Panc1 (cell line): ENCODE measurements at regions not wholly inside any gene's neighbourhood (a gene's known extent, or its start where the extent isn't known, plus 50 kb on each side); places are given as distances from the start of the nearest gene placed in this dataset.

Source experiments
- ATAC-seq: fragments of 200-7000 bp; cut with Tn5 transposase; 2 replicates; pipeline ENCODE4 v1.9.1; 2020; ENCODE audit warnings: mild to moderate bottlenecking, moderate library complexity
- BruUV-seq: library from RNA; stranded (reverse); fragments of 400-500 nt; replicated peaks from 2 replicates; lab custom pipeline; 2021; lab: Mats Ljungman, UMichigan
- CTCF ChIA-PET: fragments of 300-600 bp; sonication (Branson Sonifier 250); formaldehyde crosslinking; loops from one replicate; lab custom pipeline; 2022; ENCODE audit warnings: antibody characterized with exemption; lab: Charles Lee
- POLR2A ChIA-PET: fragments of 300-600 bp; sonication (Branson Sonifier 250); formaldehyde crosslinking; loops from one replicate; lab custom pipeline; 2022; ENCODE audit warnings: antibody characterized with exemption; lab: Charles Lee
- DNase-seq: peaks from one replicate; pipeline ENCODE4 v3.0.0-alpha.2; 2010; ENCODE audit warnings: low read depth, low spot score
- H3K27ac ChIP-seq: 2 replicates; pipeline ENCODE4 v1.5.1; 2011; ENCODE audit warnings: mild to moderate bottlenecking, low read length, inconsistent platforms
- H3K27me3 ChIP-seq: fragments of 200-500 bp; sonication (Bioruptor generic); 2 replicates; pipeline ENCODE4 v1.6.0; 2014; ENCODE audit warnings: low read length, inconsistent platforms; ENCODE audit not compliant: control insufficient read depth, insufficient read depth
- H3K36me3 ChIP-seq: fragments of 200-500 bp; sonication (Bioruptor generic); 2 replicates; pipeline ENCODE4 v1.5.1; 2014; ENCODE audit warnings: inconsistent platforms, mild to moderate bottlenecking, low read length, moderate library complexity; ENCODE audit not compliant: control insufficient read depth, insufficient read depth
- H3K4me1 ChIP-seq: 2 replicates; pipeline ENCODE4 v1.5.1; 2011; ENCODE audit warnings: inconsistent platforms, mild to moderate bottlenecking, low read length, moderate library complexity; ENCODE audit not compliant: control insufficient read depth, insufficient read depth
- H3K4me3 ChIP-seq, 2 experiments: 2 replicates each; pipeline ENCODE4 v1.5.1; 2011 to 2012; ENCODE audit warnings: low read depth in 2 of 2, low read length in 2 of 2, mild to moderate bottlenecking in 2 of 2, inconsistent platforms in 1 of 2, moderate library complexity in 1 of 2
- H3K9me3 ChIP-seq: fragments of 200-500 bp; sonication (Bioruptor generic); 2 replicates; pipeline ENCODE4 v1.5.1; 2014; ENCODE audit warnings: low read depth, mild to moderate bottlenecking, inconsistent platforms, low read length, moderate library complexity; ENCODE audit not compliant: control insufficient read depth, insufficient read depth
- POLR2AphosphoS5 ChIP-seq: IDR thresholded peaks from 2 replicates; pipeline ENCODE4 v1.6.1; 2012; ENCODE audit warnings: mild to moderate bottlenecking, low read depth, low read length, moderate library complexity
- SIN3A ChIP-seq: IDR thresholded peaks from 2 replicates; pipeline ENCODE4 v1.6.1; 2012; ENCODE audit warnings: low read depth, mild to moderate bottlenecking, low read length, moderate library complexity, borderline replicate concordance; ENCODE audit not compliant: insufficient read depth
- TCF7L2 ChIP-seq: IDR thresholded peaks from 2 replicates; pipeline ENCODE4 v1.6.1; 2011; ENCODE audit warnings: mild to moderate bottlenecking, low read depth, low read length, inconsistent platforms
- in situ Hi-C: cut with HindIII; loops from 2 replicates; pipeline ENCODE4 v1.10.0; 2016; ENCODE audit warnings: low sequenced_read_pairs, low pct_unique_long_range_greater_than_20kb
- intact Hi-C: fragments of 100-400 bp; cut with micrococcal nuclease; formaldehyde crosslinking; loops from one replicate; pipeline ENCODE4 v1.10.0; 2022; ENCODE audit not compliant: unreplicated experiment
- TF ChIP-seq, protein P1 (sequence below), 2 experiments: IDR thresholded peaks; 2 replicates each; pipeline ENCODE4 v1.6.1; 2011 to 2012; ENCODE audit warnings: low read depth in 2 of 2, control low read depth in 1 of 2, low read length in 1 of 2, mild to moderate bottlenecking in 1 of 2, moderate library complexity in 1 of 2; ENCODE audit not compliant: insufficient read depth in 1 of 2
- TF ChIP-seq, protein P2 (sequence below): fragments of 450-650 bp; IDR thresholded peaks from 2 replicates; pipeline ENCODE4 v1.5.1; 2017; ENCODE audit warnings: mild to moderate bottlenecking

DNA sequence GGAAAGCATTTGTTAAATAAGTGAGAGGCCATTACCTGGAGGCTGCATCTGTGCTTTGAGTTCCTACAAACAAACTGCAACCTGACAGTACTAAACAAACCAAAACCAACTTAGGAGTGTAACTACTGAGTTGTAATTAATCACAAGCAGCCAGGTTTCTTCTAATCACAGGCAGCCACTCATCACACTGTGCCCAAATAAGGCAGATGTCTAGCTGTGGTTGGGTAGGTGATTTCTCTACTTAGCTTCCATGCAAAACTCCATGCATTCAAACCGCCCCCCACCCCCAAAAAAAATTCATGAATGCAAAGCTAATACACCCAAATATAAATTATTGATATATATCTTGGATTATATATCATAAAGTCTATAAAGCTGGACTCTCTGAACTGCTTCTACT is 461.1 kb downstream of the ARL4A start:
- intact Hi-C loops (no loop called here), in situ Hi-C loops (no loop called here)
- CTCF ChIA-PET = no interaction called here

DNA sequence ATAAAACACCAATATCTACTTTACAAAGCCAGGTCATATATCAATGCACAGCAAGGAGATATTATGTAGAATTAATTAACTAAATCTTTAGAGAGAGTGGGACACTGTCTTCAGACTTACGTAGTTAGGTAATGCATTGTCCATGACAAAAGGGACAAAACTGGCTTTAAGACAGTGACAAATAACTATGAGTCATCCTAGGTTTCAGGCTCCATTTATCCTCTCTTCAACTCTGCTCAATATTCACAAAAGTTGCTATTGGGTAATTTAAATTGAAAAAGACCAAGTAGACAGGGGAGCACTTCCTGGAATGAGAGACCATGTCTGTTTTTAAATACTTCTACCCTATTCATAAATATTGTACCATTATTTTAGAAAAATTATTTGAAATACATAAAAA is 464.5 kb downstream of the ARL4A start:
- DNase-seq (no peak), ATAC-seq (no peak)
- Histone ChIP-seq H3K27ac (no peak overlapping the region), H3K27me3 (no peaks in the 10 kb centered on the region), H3K9me3 (no peaks in the 10 kb centered on the region), H3K4me1 (no peaks in the 10 kb centered on the region), H3K36me3 (no peaks in the 10 kb centered on the region), H3K4me3 (no peak overlapping the region)
- no peak for TF ChIP-seq TCF7L2
- no peak for TF ChIP-seq POLR2AphosphoS5
- TF ChIP-seq, protein P1, sequence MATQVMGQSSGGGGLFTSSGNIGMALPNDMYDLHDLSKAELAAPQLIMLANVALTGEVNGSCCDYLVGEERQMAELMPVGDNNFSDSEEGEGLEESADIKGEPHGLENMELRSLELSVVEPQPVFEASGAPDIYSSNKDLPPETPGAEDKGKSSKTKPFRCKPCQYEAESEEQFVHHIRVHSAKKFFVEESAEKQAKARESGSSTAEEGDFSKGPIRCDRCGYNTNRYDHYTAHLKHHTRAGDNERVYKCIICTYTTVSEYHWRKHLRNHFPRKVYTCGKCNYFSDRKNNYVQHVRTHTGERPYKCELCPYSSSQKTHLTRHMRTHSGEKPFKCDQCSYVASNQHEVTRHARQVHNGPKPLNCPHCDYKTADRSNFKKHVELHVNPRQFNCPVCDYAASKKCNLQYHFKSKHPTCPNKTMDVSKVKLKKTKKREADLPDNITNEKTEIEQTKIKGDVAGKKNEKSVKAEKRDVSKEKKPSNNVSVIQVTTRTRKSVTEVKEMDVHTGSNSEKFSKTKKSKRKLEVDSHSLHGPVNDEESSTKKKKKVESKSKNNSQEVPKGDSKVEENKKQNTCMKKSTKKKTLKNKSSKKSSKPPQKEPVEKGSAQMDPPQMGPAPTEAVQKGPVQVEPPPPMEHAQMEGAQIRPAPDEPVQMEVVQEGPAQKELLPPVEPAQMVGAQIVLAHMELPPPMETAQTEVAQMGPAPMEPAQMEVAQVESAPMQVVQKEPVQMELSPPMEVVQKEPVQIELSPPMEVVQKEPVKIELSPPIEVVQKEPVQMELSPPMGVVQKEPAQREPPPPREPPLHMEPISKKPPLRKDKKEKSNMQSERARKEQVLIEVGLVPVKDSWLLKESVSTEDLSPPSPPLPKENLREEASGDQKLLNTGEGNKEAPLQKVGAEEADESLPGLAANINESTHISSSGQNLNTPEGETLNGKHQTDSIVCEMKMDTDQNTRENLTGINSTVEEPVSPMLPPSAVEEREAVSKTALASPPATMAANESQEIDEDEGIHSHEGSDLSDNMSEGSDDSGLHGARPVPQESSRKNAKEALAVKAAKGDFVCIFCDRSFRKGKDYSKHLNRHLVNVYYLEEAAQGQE (IDR thresholded peaks at IDR 0.05; ENCODE audit: insufficient read depth in 1 of 2, low read depth in 2 of 2, low read length in 1 of 2) = no peak
- no peak for TF ChIP-seq SIN3A
- TF ChIP-seq, protein P2, sequence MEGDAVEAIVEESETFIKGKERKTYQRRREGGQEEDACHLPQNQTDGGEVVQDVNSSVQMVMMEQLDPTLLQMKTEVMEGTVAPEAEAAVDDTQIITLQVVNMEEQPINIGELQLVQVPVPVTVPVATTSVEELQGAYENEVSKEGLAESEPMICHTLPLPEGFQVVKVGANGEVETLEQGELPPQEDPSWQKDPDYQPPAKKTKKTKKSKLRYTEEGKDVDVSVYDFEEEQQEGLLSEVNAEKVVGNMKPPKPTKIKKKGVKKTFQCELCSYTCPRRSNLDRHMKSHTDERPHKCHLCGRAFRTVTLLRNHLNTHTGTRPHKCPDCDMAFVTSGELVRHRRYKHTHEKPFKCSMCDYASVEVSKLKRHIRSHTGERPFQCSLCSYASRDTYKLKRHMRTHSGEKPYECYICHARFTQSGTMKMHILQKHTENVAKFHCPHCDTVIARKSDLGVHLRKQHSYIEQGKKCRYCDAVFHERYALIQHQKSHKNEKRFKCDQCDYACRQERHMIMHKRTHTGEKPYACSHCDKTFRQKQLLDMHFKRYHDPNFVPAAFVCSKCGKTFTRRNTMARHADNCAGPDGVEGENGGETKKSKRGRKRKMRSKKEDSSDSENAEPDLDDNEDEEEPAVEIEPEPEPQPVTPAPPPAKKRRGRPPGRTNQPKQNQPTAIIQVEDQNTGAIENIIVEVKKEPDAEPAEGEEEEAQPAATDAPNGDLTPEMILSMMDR = no peak
- CTCF ChIA-PET = no interaction called here
- in situ Hi-C loops (no loop called here), intact Hi-C loops (no loop called here)
- POLR2A ChIA-PET = no interaction called here
- no TSS peak for BruUV-seq

More for the DNA sequence above, 461.1 kb downstream of the ARL4A start:
- H3K9me3 ChIP-seq = no peaks in the 10 kb centered on the region
- BruUV-seq = no TSS peak
- POLR2A ChIA-PET = no interaction called here
- ATAC-seq (no peak), DNase-seq (no peak)
- no peaks in the 10 kb centered on the region for H3K4me1 ChIP-seq
- H3K27ac ChIP-seq = no peak overlapping the region
- H3K36me3 ChIP-seq = no peaks in the 10 kb centered on the region
- H3K27me3 ChIP-seq = no peaks in the 10 kb centered on the region
- TF ChIP-seq, protein P1 (IDR thresholded peaks at IDR 0.05; ENCODE audit: insufficient read depth in 1 of 2, low read depth in 2 of 2, low read length in 1 of 2) = no peak
- TF ChIP-seq, protein P2 = no peak
- TF ChIP-seq POLR2AphosphoS5 = no peak
- TF ChIP-seq TCF7L2 = no peak
- no peak for TF ChIP-seq SIN3A
- no peak overlapping the region for H3K4me3 ChIP-seq
